GOT3 (cell line): ENCODE measurements at regions not wholly inside any gene's neighbourhood (a gene's known extent, or its start where the extent isn't known, plus 50 kb on each side); places are given as distances from the start of the nearest gene placed in this dataset.

Experiments
- DNase-seq: peaks from one replicate; lab custom pipeline; 2025; ENCODE audit warnings: mixed read lengths; lab: John Stamatoyannopoulos, UW

DNA sequence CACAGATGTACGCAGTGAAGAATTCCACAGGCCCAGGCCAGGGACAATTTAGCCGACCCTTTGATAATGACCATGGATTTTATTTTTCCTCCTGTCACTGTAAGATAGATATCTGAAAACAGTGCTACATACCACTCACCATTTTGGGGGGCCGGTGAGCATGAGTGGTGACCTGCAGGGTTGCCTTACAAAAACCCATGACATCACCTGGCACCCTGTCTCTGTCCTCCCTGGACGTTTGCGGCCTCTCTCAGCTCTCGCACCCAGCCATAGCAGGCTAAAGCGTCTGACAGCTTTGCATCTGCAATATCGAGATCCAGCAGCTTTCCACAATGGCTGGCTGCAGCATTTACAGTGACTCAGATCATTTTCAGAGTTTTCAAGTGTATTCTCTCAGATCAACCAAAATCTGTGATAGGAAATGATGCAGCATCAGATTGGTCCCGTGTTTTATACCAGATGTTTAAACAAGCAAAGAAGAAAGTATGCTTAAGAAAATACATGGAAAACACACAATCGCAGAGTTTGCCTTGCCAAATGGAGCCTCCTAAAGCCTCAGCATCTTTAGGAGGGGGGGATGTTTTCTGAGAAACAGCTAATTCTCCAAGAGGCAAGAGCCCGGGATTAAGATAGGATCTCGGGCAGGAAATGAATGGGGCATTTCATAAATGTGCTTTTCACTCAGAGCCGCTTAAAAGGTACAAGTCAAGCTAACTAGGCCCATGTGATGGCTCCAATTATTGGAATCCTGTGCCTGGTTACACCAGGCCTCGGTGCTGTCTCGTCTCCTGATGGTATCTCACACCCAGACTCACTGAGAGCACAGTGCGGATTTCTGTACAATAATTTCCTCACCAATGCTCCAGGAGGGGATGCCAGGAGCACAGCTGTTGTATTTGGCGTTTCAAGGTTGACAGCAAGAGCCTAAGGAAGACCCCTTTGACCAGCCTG lies 257.3 kb downstream of the XXYLT1 start:
- DNase-seq = no peak

DNA sequence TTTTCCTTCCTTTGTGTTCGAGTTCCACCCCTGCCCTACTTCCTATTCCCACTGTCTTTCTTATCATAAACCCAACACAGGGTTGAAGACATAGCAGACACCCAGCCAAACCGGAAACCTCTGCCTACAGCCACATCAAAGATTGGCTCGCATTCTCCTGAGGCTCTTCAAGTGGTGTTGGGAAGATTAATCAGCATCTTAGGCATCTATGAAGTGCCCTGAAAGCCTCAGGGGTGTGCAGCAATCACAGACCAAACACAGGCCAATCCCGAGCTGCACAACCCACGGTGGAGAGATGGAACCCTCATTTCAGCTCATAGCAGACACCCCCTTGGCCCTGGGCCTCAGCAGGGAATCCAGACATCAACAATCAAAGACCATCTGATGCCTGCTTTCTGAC lies 255.9 kb downstream of the XXYLT1 start:
- no peak for DNase-seq

DNA sequence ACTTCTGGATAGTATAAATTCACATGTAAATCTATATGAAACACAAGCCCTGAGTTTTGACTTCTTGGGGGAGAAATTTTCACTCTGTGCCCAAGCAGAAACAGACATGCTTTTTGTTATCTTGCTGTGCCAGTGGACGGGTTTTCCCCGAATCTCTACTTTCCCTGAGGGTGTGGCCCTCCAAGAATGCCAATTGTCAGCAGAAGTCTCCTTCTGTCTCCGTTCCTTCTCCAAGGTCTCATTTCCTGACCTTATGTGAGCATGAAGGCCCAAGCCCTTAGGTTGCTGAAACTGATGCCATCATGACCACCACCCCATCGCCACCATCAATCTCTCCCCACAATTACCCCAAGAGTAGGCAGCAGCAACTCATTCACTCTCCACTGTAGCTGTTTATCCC lies 253.8 kb downstream of the XXYLT1 start:
- no peak for DNase-seq
